Kidney epithelial cell (primary cell): ENCODE measurements at regions not wholly inside any gene's neighbourhood (a gene's known extent, or its start where the extent isn't known, plus 50 kb on each side); places are given as distances from the start of the nearest gene placed in this dataset.

Source experiments
- DNase-seq: peaks from one replicate; pipeline ENCODE4 v3.0.0-alpha.2; 2010; ENCODE audit warnings: low read depth
- H3K27me3 ChIP-seq: 2 replicates; pipeline ENCODE4 v1.6.0; 2011; ENCODE audit warnings: low read length; ENCODE audit not compliant: control insufficient read depth, insufficient read depth
- H3K36me3 ChIP-seq: 2 replicates; pipeline ENCODE4 v1.5.1; 2011; ENCODE audit warnings: low read length; ENCODE audit not compliant: control insufficient read depth, insufficient read depth
- H3K4me3 ChIP-seq: 2 replicates; pipeline ENCODE4 v1.5.1; 2011; ENCODE audit warnings: low read depth, mild to moderate bottlenecking, control low read depth, low read length
- TF ChIP-seq, protein P1 (sequence below): IDR thresholded peaks from 2 replicates; pipeline ENCODE4 v1.5.1; 2011; ENCODE audit warnings: mild to moderate bottlenecking, moderate library complexity, low read length, control low read depth, inconsistent platforms; ENCODE audit not compliant: insufficient read depth, poor library complexity, severe bottlenecking

DNA sequence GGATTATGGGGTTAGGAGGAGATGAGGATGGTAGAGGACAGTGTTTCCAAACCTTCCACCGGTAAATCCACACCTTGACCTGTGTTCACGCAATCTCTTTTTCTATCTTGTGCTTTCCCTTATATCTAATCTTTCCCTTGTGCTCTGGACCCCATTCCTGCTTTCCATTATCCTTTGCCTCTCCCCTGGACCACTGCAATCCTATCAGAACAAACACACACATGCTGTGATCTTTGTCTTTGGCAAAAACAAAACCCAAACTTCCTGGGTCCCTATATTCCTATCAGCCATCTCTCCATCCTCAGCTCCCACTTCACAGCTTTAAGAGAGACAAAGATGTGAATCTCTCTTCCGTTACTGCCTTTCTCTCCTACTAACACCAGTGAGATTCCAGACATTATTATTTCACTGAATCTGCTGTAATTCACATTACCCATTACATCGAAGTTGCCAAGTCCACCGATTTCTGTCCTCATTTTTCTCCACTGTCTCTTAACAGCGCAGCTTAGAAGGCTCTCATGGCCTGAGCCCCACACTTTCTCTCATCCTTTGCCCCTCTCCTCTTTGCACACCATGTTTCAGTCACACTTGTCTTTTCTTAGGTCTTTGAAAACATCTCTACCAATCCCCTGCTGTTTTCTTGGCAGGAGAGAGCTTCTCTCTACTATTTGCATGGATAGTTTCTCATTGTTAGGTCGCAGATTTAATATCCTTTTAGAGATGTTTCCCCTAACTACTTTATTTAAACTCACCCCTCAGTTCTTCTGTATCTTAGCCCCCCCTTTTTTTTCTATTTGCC lies 230.0 kb upstream of the B3GALT2 start:
- DNase-seq = no peak
- TF ChIP-seq, protein P1, sequence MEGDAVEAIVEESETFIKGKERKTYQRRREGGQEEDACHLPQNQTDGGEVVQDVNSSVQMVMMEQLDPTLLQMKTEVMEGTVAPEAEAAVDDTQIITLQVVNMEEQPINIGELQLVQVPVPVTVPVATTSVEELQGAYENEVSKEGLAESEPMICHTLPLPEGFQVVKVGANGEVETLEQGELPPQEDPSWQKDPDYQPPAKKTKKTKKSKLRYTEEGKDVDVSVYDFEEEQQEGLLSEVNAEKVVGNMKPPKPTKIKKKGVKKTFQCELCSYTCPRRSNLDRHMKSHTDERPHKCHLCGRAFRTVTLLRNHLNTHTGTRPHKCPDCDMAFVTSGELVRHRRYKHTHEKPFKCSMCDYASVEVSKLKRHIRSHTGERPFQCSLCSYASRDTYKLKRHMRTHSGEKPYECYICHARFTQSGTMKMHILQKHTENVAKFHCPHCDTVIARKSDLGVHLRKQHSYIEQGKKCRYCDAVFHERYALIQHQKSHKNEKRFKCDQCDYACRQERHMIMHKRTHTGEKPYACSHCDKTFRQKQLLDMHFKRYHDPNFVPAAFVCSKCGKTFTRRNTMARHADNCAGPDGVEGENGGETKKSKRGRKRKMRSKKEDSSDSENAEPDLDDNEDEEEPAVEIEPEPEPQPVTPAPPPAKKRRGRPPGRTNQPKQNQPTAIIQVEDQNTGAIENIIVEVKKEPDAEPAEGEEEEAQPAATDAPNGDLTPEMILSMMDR = no peak

DNA sequence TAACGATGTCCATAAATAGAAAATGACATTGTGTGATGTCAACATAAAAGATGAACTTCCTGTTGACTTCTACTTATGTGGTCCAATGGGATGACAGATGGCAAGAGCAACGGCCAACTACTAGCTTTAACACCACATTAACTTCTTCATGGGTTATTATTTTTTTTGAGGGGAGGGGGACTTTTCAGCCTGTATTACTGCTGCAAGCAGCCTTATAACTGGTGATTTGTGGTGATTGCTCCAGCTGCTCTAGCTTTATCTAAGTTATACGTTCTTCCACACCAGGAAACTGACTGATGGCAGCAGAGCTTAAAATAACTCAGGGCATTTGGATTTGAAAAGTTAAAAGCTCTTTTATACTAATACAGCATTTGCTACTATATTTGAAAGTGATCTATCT lies 228.8 kb upstream of the B3GALT2 start:
- DNase-seq = no peak
- H3K36me3 ChIP-seq = no peaks in the 10 kb centered on the region
- no peak overlapping the region for H3K4me3 ChIP-seq
- TF ChIP-seq, protein P1 = no peak
- H3K27me3 ChIP-seq = no peaks in the 10 kb centered on the region

More for the DNA sequence above, 230.0 kb upstream of the B3GALT2 start:
- H3K4me3 ChIP-seq = no peak overlapping the region
- no peaks in the 10 kb centered on the region for H3K36me3 ChIP-seq
- H3K27me3 ChIP-seq = no peaks in the 10 kb centered on the region

DNA sequence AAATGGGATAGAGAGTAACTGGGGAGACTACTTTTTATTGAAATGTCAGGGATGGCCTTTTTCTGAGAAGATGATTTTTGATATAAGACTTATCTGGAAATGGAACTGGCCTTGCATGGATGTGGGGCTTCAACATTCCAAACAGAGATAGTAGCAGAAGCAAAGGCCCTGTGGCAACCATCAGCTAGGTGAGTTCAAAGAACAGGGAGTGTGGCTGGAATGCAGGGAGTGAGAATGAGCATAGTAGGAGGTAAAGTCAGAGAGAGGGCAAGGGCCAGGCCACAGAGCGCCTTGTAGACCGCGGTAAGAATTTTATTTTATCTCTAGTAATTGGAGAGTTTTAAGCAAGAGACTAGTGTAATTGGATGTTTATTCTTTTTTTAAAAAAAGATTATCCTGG lies 227.0 kb upstream of the B3GALT2 start:
- TF ChIP-seq, protein P1 = no peak
- H3K27me3 ChIP-seq = no peaks in the 10 kb centered on the region
- no peak overlapping the region for H3K4me3 ChIP-seq
- no peak for DNase-seq
- no peaks in the 10 kb centered on the region for H3K36me3 ChIP-seq

DNA sequence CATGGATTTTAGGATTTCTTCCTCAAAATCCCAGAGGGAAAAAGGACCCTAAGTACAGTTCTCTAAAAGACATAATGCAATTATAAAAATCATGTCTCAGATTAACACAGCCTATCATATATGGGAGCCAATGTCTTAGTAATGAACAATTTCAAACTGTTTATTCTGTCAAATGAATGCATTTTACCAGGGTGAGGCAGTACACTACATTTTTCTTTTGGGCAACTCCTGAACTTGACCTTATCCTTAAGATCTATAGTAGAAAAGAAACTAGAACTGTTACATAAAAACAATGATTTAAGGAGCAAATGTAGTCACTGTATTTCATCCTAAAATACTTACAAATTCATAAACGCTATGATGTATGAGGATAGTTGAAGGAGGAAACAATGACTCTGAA lies 226.3 kb upstream of the B3GALT2 start:
- no peak for DNase-seq
- TF ChIP-seq, protein P1 = no peak
- Histone ChIP-seq H3K27me3 (no peaks in the 10 kb centered on the region), H3K36me3 (no peaks in the 10 kb centered on the region), H3K4me3 (no peak overlapping the region)

DNA sequence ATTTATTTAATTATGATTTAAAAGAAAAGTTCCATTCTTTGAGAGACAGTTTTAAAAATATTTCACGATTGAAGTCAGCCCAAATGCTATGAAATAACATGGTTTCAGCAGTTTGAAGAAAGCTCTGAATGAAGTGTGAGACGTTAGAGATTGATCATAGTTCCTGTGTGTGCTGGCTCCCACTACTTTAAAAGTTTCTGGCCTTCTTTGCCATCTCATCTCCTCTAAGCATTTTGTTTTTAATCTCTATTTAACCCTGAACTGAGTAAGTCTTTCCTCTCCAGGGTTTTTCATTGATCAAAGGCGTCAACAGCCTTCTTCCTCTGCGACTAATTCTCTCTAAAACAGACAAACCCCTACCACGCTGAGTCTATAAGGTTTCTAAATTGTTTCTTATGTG lies 225.3 kb upstream of the B3GALT2 start:
- DNase-seq = no peak
- H3K36me3 ChIP-seq = no peaks in the 10 kb centered on the region
- H3K27me3 ChIP-seq = no peaks in the 10 kb centered on the region
- no peak overlapping the region for H3K4me3 ChIP-seq
- TF ChIP-seq, protein P1 = no peak

DNA sequence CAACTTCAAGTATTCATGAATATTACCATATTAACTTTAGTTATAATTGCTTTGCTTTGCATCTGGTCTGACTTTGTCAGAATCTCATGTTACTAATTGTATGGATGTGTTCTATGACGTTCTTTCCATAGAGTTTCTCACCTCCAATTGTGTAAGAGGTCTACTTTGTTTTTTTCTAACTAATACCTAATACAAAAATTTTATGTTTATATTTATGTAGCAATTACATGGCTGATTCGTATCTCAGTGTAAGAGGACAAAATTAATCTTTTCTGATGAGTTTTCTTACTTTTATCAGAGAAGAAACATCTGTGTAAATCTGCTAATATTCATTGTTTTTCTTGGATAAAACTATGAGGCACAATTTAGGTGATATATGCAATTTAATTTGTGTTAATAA lies 224.8 kb upstream of the B3GALT2 start:
- TF ChIP-seq, protein P1 = no peak

More for the DNA sequence above, 224.8 kb upstream of the B3GALT2 start:
- no peak for DNase-seq
- H3K36me3 ChIP-seq = no peaks in the 10 kb centered on the region
- H3K4me3 ChIP-seq = no peak overlapping the region
- no peaks in the 10 kb centered on the region for H3K27me3 ChIP-seq
